Trophoblast cell (in vitro differentiated cells and primary cell): ENCODE measurements at regions not wholly inside any gene's neighbourhood (a gene's known extent, or its start where the extent isn't known, plus 50 kb on each side); places are given as distances from the start of the nearest gene placed in this dataset.

Source experiments
- DNase-seq, 2 donors: peaks; one replicate each; pipeline ENCODE4 v3.0.0-alpha.2; 2016
- H2AFZ ChIP-seq: 2 replicates; pipeline ENCODE4 v1.6.1; 2013; ENCODE audit warnings: low read length, moderate library complexity, mild to moderate bottlenecking; ENCODE audit not compliant: insufficient read depth, poor library complexity
- H2AK5ac ChIP-seq: 2 replicates; pipeline ENCODE4 v1.6.1; 2013; ENCODE audit warnings: mild to moderate bottlenecking, low read length
- H2BK120ac ChIP-seq: 2 replicates; pipeline ENCODE4 v1.6.1; 2013; ENCODE audit warnings: low read length, mild to moderate bottlenecking, moderate library complexity; ENCODE audit not compliant: insufficient read depth, poor library complexity
- H2BK12ac ChIP-seq: 2 replicates; pipeline ENCODE4 v1.6.1; 2013; ENCODE audit warnings: mild to moderate bottlenecking, low read length, moderate library complexity
- H2BK5ac ChIP-seq: 2 replicates; pipeline ENCODE4 v1.6.1; 2013; ENCODE audit warnings: low read length, low read depth, moderate library complexity, mild to moderate bottlenecking; ENCODE audit not compliant: poor library complexity
- H3K14ac ChIP-seq: 2 replicates; pipeline ENCODE4 v1.6.1; 2013; ENCODE audit warnings: mild to moderate bottlenecking, low read length
- H3K18ac ChIP-seq: 2 replicates; pipeline ENCODE4 v1.6.1; 2013; ENCODE audit warnings: mild to moderate bottlenecking, low read length
- H3K23ac ChIP-seq: 2 replicates; pipeline ENCODE4 v1.6.1; 2013; ENCODE audit warnings: low read length
- H3K27ac ChIP-seq: 2 replicates; pipeline ENCODE4 v1.5.1; 2013; ENCODE audit warnings: low read depth, mild to moderate bottlenecking, inconsistent platforms, low read length, moderate library complexity
- H3K27me3 ChIP-seq: 2 replicates; pipeline ENCODE4 v1.6.1; 2013; ENCODE audit warnings: inconsistent platforms, mild to moderate bottlenecking, low read length, moderate library complexity; ENCODE audit not compliant: insufficient read depth
- H3K36me3 ChIP-seq, 2 experiments: 1 replicate in 1 of 2; 2 replicates in 1 of 2; pipeline ENCODE4 v1.6.1; 2013; ENCODE audit warnings: low read length in 2 of 2, mild to moderate bottlenecking in 2 of 2, moderate library complexity in 1 of 2; ENCODE audit not compliant: insufficient read depth in 2 of 2, control insufficient read depth in 1 of 2
- H3K4ac ChIP-seq: 2 replicates; pipeline ENCODE4 v1.6.1; 2013; ENCODE audit warnings: low read depth, mild to moderate bottlenecking, low read length, moderate library complexity
- H3K4me1 ChIP-seq, 2 experiments: 1 replicate in 1 of 2; 2 replicates in 1 of 2; pipeline ENCODE4 v1.6.1; 2013; ENCODE audit warnings: low read length in 2 of 2, mild to moderate bottlenecking in 2 of 2, moderate library complexity in 1 of 2; ENCODE audit not compliant: insufficient read depth in 2 of 2, control insufficient read depth in 1 of 2
- H3K4me2 ChIP-seq: 2 replicates; pipeline ENCODE4 v1.6.1; 2013; ENCODE audit warnings: inconsistent platforms, mild to moderate bottlenecking, low read length, moderate library complexity
- H3K4me3 ChIP-seq: 2 replicates; pipeline ENCODE4 v1.5.1; 2013; ENCODE audit warnings: mild to moderate bottlenecking, low read depth, low read length, inconsistent platforms
- H3K79me1 ChIP-seq: one replicate; pipeline ENCODE4 v1.6.1; 2013; ENCODE audit warnings: low read length
- H3K79me2 ChIP-seq: 2 replicates; pipeline ENCODE4 v1.6.1; 2013; ENCODE audit warnings: low read length, mild to moderate bottlenecking; ENCODE audit not compliant: control insufficient read depth, insufficient read depth, poor library complexity
- H3K9ac ChIP-seq: 2 replicates; pipeline ENCODE4 v1.6.1; 2013; ENCODE audit warnings: mild to moderate bottlenecking, low read length
- H3K9me3 ChIP-seq: 2 replicates; pipeline ENCODE4 v1.6.1; 2013; ENCODE audit warnings: low read depth, mild to moderate bottlenecking, control low read depth, inconsistent platforms, low read length; ENCODE audit not compliant: insufficient read depth
- H4K12ac ChIP-seq: 2 replicates; pipeline ENCODE4 v1.6.1; 2013; ENCODE audit warnings: low read depth, mild to moderate bottlenecking, low read length, moderate library complexity
- H4K8ac ChIP-seq: 2 replicates; pipeline ENCODE4 v1.6.1; 2013; ENCODE audit warnings: low read depth, mild to moderate bottlenecking, low read length, moderate library complexity
- H4K91ac ChIP-seq: one replicate; pipeline ENCODE4 v1.6.1; 2013; ENCODE audit warnings: low read depth, mild to moderate bottlenecking, low read length, moderate library complexity
- WGBS: extraction: QIAGEN DNeasy Blood & Tissue Kit; methylation state at CpG from one replicate; pipeline ENCODE4 v1.1.7; 2013; ENCODE audit warnings: missing lambda C conversion rate; ENCODE audit not compliant: insufficient read length, insufficient coverage; ENCODE audit errors: extremely low coverage; 5-methylcytosine and 5-hydroxymethylcytosine counted together

GRCh38 chr1:101331794-101332193, 95.0 kb downstream of the S1PR1 start:
- Histone ChIP-seq H3K4me1 (no peaks in the 10 kb centered on the region), H3K79me1 (no peaks in the 10 kb centered on the region), H2BK12ac (no peak overlapping the region), H3K23ac (no peak overlapping the region), H3K27ac (no peak overlapping the region), H3K18ac (no peak overlapping the region), H3K4ac (no peak overlapping the region), H4K91ac (no peak overlapping the region), H2AK5ac (no peak overlapping the region), H3K9ac (no peak overlapping the region), H2BK5ac (no peak overlapping the region), H3K27me3 (no peaks in the 10 kb centered on the region), H3K4me2 (no peak overlapping the region), H2BK120ac (no peak overlapping the region), H3K4me3 (no peak overlapping the region), H3K14ac (no peak overlapping the region), H2AFZ (no peak overlapping the region), H3K36me3 (no peaks in the 10 kb centered on the region), H4K12ac (no peak overlapping the region), H4K8ac (no peak overlapping the region), H3K9me3 (no peaks in the 10 kb centered on the region), H3K79me2 (no peaks in the 10 kb centered on the region)
- no peak for DNase-seq
- WGBS = no CpG with 5 or more reads among the region's 2 CpGs

DNA sequence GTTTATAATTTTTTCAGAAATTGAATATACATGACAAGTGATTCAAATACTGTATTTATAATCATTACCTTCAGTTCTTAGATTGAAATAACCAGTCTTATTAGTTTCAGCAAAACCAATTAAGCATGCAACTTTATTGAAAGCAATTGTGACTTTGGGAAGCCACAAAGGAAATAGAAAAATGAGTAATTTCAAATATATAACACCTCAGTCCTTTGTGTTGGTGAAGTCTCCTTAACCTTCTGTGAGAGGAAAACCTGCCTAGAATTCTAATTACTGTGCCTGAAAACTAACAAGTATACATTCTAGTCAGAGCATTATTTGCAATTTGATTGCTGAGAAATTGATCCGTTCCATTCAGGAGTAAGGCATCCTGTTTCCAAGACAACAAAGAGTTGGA, 95.8 kb downstream of the S1PR1 start:
- H2AFZ ChIP-seq = no peak overlapping the region
- WGBS = no CpG with 5 or more reads among the region's 1 CpG
- H3K79me2 ChIP-seq = no peaks in the 10 kb centered on the region
- H4K91ac ChIP-seq = no peak overlapping the region
- H3K27ac ChIP-seq = no peak overlapping the region
- H3K18ac ChIP-seq = no peak overlapping the region
- no peak overlapping the region for H3K4ac ChIP-seq
- H2AK5ac ChIP-seq = no peak overlapping the region
- peaks cover 1% of the 10 kb centered on the region for H3K9me3 ChIP-seq
- H3K23ac ChIP-seq = no peak overlapping the region
- H3K79me1 ChIP-seq = no peaks in the 10 kb centered on the region
- H3K14ac ChIP-seq = no peak overlapping the region
- H2BK12ac ChIP-seq = no peak overlapping the region
- H4K8ac ChIP-seq = no peak overlapping the region
- no peaks in the 10 kb centered on the region for H3K4me1 ChIP-seq
- no peak for DNase-seq
- no peaks in the 10 kb centered on the region for H3K27me3 ChIP-seq
- H2BK5ac ChIP-seq = no peak overlapping the region
- H3K4me3 ChIP-seq = no peak overlapping the region
- no peak overlapping the region for H2BK120ac ChIP-seq
- H4K12ac ChIP-seq = no peak overlapping the region
- H3K36me3 ChIP-seq = no peaks in the 10 kb centered on the region
- H3K9ac ChIP-seq = no peak overlapping the region
- H3K4me2 ChIP-seq = no peak overlapping the region

DNA sequence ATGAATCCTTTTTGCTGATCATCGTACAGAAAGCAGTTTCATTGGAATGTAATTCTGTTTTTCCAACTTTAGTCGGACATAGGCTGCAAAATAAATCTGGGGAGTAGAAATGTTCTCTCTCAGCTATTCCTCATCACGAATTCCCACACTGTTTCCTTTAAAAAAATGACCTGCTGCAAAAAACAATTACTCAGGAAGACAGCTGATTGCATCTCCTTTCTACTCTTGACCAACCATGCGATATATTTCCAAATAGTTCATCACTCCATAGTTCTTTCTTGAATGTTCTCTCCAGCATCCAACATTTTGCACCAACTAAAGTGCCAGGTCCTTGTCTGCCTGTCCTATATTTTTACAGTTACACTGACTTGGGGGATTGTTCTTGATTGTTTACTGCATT, 96.4 kb downstream of the S1PR1 start:
- Histone ChIP-seq H4K8ac (no peak overlapping the region), H2AFZ (no peak overlapping the region), H4K12ac (no peak overlapping the region), H3K4ac (no peak overlapping the region), H3K4me2 (no peak overlapping the region), H3K27me3 (no peaks in the 10 kb centered on the region), H3K4me1 (no peaks in the 10 kb centered on the region), H3K79me2 (no peaks in the 10 kb centered on the region), H3K79me1 (no peaks in the 10 kb centered on the region), H3K4me3 (no peak overlapping the region), H3K9ac (no peak overlapping the region), H2BK12ac (no peak overlapping the region), H4K91ac (no peak overlapping the region), H3K23ac (no peak overlapping the region), H2BK5ac (no peak overlapping the region), H2BK120ac (no peak overlapping the region), H3K27ac (no peak overlapping the region), H3K14ac (no peak overlapping the region), H2AK5ac (no peak overlapping the region), H3K36me3 (no peaks in the 10 kb centered on the region), H3K9me3 (peaks cover 1% of the 10 kb centered on the region), H3K18ac (no peak overlapping the region)
- DNase-seq = no peak
- WGBS = no CpG with 5 or more reads among the region's 4 CpGs

DNA sequence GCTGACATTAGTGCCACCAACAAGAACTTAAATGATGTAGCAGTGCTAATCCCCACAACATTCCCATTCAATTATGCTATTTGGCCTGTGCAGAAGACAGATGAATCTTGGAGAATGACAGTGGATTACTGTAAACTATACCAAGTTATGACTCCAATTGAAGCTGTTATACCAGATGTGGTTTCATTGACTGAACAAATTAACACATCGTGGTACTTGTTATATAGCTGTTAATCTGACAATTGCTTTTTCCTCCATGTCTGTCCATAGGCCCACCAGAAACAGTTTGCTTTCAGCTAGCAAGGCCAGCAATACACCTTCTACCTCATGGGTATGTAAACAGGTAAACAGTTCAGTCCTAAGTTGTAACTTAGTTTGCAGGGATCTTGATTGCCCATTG, 101.1 kb downstream of the S1PR1 start:
- Histone ChIP-seq H2BK5ac (no peak overlapping the region), H3K14ac (no peak overlapping the region)

More for the DNA sequence above, 101.1 kb downstream of the S1PR1 start:
- Histone ChIP-seq H3K4me1 (no peaks in the 10 kb centered on the region), H3K27ac (no peak overlapping the region), H3K18ac (no peak overlapping the region), H2BK120ac (no peak overlapping the region), H3K23ac (no peak overlapping the region), H3K9me3 (peaks cover 1% of the 10 kb centered on the region), H3K4me3 (no peak overlapping the region), H4K12ac (no peak overlapping the region), H3K79me2 (no peaks in the 10 kb centered on the region), H3K79me1 (no peaks in the 10 kb centered on the region), H3K27me3 (no peaks in the 10 kb centered on the region), H2BK12ac (no peak overlapping the region), H4K8ac (no peak overlapping the region), H3K9ac (no peak overlapping the region), H3K4me2 (no peak overlapping the region), H3K36me3 (peaks cover 0 to 2% of the 10 kb centered on the region in 2 experiments), H3K4ac (no peak overlapping the region), H2AK5ac (no peak overlapping the region), H2AFZ (no peak overlapping the region), H4K91ac (no peak overlapping the region)
- no CpG with 5 or more reads among the region's 1 CpG for WGBS
- DNase-seq = no peak
